DMS53 treated with DMSO at 0.1 percent for 48 hours (cell line): ENCODE measurements at regions not wholly inside any gene's neighbourhood (a gene's known extent, or its start where the extent isn't known, plus 50 kb on each side); places are given as distances from the start of the nearest gene placed in this dataset.
"Not testable (repeated sequence)": the region's sequence is repeated elsewhere in the genome, so short reads cannot be mapped to it uniquely, and the experiment has no call there.

ENCODE experiments used
- DNase-seq: peaks from one replicate; lab custom pipeline; 2025; ENCODE audit not compliant: unreplicated experiment; lab: John Stamatoyannopoulos, UW

DNA sequence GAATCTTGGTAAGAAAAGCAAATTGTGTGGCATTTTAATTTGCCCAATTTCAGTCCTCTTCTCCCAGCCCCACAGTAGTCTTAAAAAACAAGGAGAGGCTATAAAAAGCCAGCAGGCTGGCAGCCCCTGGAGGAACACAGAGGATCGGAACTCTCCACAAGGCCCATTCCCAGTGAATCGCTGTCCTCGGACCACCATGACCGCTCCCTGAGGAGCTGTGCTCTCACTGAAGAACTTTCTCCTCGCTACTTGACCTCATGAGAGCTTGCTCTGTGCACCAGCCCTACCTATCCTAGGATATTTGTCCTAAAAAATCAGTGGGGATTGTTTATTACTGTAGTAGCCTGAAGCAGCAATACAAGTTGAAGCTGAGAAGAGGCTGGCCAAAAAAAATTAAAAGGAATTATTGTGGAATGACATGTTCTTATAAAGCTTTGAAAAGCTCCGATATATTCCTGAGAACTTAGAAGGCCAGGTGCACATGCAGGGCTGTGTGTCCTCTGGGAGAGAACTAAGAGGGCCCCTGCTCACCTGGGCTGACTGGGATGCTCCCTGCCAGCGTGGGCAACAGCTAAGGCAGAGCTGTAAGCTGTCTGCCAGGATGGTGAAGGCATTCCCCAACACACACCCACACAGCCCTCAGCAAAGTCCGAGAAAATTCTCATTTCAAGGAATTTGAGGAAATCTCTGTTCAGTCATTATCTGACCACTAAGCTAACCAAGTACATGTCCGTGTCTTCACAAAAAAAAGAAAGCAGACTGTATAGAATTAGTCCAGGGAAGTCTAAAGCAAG, 148.8 kb upstream of the SFSWAP start:
- no peak for DNase-seq

GRCh38 chr12:131564138-131564727, 146.7 kb upstream of the SFSWAP start:
- DNase-seq: peak; percentile 17

DNA sequence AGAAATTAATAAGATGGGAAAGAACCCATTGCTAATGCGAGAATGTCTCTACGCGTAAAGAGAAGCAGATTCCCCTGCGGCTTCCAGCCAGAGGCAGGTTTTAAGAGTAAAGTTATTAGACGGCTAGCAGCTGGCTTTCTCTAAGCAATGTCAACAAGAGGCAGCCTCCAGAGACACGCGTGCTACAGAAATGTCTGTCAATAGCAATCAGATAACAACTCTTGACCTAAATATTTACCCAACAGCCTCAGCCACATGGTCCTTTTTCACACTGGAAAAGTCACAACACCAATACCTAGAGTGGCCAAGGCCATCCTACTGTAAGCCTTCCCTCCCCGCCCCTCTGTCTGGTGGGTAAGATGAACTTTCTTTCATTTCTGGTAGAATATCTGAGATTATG, 146.0 kb upstream of the SFSWAP start:
- peak; percentile 75 for DNase-seq

DNA sequence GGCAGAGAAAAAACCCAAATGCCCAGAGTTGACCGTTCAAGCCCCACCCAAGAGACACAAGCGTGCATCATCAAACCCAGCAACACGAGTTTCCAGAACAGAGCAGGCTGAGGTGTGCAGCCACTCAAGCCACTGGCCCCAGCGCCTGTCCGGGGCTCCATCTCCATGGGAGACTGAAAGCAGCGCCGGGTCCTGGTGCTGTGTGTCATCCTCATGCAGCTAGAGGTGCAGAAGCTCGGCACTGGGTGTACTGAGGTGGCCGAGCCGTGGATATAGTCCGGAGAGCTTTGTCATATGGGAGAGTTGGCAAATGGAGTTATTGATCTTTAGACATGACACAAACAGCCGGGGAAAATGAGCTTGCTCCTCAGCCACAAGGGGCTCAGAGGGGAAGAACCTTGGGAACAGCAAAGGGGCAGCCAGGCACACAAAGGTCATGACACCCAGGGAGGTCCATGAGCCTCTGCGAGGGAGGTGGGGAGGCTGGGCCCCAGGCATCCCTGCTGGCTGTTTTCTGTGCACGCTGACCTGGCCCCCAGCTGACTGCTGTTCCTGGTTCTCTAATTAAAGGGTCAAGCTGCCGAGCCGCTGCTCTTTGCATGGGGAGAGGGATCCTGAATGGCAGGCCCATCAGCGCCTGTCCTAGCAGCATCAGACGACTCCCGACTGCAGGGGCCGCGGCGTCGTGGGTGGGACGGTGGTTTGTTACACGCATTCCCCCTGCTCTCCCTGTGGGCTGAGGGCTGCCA, 145.4 kb upstream of the SFSWAP start:
- no peak for DNase-seq

- no peak for DNase-seq
Observed at GRCh38 chr12:131568336-131568735, 142.6 kb upstream of the SFSWAP start.

GRCh38 chr12:131570596-131570995, 140.3 kb upstream of the SFSWAP start:
- DNase-seq: no peak

GRCh38 chr12:131571827-131572226, 139.1 kb upstream of the SFSWAP start:
- DNase-seq: no peak

GRCh38 chr12:131572626-131573025, 138.3 kb upstream of the SFSWAP start:
- DNase-seq: no peak

DNA sequence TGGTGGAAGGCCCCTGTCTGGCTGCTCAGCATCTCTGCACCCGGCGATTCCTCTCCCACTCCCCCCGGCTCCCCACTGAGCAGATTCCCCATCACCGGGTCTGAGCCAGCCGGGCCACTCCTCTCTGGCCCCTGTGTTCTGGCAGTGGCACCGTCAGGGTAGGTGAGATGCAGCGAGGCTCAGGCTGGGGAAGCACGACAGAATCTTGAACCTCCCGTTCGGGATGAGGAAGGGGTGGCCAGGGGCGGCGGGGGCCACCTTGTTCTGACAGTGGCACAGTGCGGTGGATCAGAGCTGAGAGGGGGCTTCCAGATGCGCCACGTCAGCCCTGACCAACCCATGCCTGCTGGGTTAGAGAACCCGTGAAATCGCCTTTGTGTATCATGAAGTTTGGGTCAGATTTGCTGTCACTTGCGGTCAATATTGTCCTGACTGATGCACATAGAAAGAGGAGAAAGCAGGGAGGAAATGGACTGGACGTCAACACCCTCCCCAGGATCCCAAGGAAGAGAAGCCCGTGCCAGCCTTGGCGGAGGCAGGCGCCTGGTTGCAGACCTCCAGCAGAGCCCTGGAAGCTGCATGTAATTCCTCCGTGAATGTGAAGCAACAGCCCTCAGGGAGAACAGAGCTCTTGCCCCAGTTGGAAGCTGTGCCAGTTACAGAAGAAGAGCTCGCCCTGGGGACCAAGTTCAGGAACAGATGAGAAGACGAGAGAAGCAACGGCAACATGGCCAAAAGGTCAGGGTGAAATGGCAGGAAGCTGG, 137.1 kb upstream of the SFSWAP start:
- DNase-seq: no peak

- DNase-seq: no peak
Observed at GRCh38 chr12:131574395-131574771, 136.5 kb upstream of the SFSWAP start.

- no peak for DNase-seq
Observed at GRCh38 chr12:131575371-131575770, 135.5 kb upstream of the SFSWAP start.

- DNase-seq: not testable (repeated sequence)
Observed at GRCh38 chr12:131576734-131577133, 134.2 kb upstream of the SFSWAP start.

DNA sequence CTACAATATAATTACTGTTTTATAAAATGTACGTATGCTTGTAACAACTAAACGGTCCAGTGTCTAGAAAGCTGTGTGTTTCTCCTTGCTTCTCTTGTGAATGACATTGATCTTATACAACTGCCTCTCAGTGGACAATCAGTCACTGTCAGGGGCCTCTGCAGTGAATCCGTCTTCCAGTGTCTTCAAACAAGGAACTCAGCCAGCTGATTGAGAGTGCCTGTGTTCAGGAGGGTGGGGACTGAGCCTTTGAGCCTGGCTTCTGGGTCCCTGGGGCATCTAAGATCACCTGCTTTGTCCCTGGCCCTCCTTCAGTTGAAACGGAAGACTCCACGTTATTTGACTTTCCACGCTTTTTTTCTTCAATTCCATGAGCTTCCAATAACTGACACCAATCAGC, 133.1 kb upstream of the SFSWAP start:
- DNase-seq: no peak

GRCh38 chr12:131578828-131579470, 131.9 kb upstream of the SFSWAP start:
- DNase-seq: no peak

DNA sequence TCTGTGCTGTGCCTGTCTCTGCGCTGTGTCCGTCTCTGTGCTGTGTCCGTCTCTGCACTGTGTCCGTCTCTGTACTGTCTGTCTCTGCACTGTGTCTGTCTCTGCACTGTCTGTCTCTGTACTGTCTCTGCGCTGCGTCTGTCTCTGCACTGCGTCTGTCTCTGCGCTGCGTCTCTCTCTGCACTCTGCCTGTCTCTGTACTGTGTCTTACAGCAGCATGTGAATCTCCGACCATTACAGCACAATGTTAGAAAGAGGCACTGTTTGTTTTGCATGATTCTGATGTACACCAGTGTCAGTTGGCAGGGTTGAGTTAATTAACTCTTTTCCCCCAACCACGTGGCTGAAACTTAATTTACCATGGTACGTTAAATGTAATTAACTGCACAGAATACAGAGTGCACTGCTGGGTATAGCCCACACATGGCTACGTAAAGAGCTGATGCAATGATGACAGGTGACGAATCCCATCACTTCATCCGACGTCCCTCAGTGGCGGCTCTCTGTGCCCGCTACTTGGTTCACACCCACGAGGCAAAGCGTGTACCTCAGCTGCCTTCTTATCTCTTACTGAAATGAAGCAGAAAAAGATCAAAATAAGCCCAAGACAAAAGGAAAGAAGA, 127.7 kb upstream of the SFSWAP start:
- DNase-seq: no peak

GRCh38 chr12:131586269-131586668, 124.6 kb upstream of the SFSWAP start:
- DNase-seq: no peak

- DNase-seq: no peak
Observed at GRCh38 chr12:131586761-131587160, 124.1 kb upstream of the SFSWAP start.

DNA sequence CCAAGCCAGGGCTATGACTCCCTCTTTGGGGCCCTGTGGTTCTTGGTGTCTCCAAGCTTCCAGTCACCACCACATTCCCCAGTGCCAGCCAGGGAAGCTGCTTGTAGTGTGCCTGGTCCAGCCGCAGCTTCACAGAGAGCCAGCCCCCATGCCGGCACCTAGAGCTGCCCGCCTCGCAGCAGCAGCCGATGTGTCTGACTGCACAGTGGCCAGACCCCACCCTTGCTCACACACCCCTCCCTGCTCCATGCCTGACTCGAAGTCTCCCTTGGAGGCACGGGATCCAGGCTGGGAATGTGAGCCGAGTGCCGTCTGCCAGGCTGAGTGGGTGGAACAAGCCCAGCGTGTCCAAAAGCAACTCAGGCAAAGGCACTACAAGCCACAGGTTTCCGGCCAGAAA, 123.3 kb upstream of the SFSWAP start:
- no peak for DNase-seq

DNA sequence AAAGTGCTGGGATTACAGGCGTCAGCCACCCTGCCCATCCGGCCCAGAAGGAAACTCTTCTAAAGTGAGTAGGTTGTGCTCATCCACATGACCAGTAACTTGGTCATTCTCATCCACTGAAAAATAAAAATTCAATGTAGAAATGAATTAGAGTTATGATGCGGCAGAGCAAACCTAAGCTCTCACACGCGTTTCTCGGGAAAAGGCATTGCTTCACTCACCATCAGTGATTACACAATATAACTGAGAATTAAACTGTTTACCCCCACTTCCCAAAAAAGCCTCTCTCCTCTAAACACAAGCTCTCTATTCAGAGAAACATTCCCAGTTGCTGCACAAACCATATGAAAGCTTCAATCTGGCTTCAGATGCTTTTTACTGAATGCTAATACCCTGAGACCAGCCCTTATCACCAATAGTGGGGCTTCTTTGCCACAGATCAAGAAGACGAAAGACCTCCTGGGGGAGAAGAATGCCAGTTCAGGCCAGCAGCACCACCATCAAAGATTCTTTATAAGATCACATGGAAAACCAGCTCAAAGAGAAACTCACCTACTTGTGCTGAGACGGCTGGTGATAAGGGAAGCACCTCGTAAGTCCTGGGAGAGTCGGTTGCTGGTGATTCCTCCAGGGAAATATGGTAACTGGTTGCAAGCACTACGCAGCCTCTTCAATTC, 121.5 kb upstream of the SFSWAP start:
- no peak for DNase-seq

GRCh38 chr12:131589966-131590365, 120.9 kb upstream of the SFSWAP start:
- no peak for DNase-seq
